GM18873 (cell line): ENCODE measurements at regions not wholly inside any gene's neighbourhood (a gene's known extent, or its start where the extent isn't known, plus 50 kb on each side); places are given as distances from the start of the nearest gene placed in this dataset.
"Not testable (repeated sequence)": the region's sequence is repeated elsewhere in the genome, so short reads cannot be mapped to it uniquely, and the experiment has no call there.

Source experiments
- ATAC-seq: cut with Tn5 transposase; IDR thresholded peaks from one replicate; pipeline ENCODE4 v1.9.1; 2021; ENCODE audit warnings: mild to moderate bottlenecking, moderate library complexity, moderate number of reproducible peaks; ENCODE audit not compliant: unreplicated experiment, low FRiP score

- no peak for ATAC-seq
Measured at GRCh38 chr3:148510561-148510960, 187.1 kb upstream of the AGTR1 start.

GRCh38 chr3:148512648-148513047 lies 185.1 kb upstream of the AGTR1 start:
- ATAC-seq: no peak

GRCh38 chr3:148513096-148513543 lies 184.6 kb upstream of the AGTR1 start:
- no peak for ATAC-seq

DNA sequence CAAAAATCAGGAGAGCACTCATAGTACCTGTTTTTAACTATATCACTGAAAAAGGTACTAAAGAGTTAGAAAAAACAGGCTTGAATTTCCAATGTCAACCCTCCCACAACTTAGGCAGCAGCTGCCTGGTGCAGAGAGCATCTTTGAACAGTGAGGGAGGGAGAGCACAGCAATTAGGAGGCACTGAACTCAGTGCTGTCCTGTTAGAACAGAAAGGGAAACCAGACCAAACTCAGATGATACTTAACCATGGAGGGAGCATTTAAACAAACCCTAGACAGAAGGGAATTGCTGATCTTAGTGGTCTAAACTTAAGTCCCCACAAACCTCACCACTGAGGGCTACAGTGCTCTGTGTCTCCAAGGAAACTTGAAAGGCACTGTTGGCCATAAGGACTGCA lies 179.2 kb upstream of the AGTR1 start:
- no peak for ATAC-seq

DNA sequence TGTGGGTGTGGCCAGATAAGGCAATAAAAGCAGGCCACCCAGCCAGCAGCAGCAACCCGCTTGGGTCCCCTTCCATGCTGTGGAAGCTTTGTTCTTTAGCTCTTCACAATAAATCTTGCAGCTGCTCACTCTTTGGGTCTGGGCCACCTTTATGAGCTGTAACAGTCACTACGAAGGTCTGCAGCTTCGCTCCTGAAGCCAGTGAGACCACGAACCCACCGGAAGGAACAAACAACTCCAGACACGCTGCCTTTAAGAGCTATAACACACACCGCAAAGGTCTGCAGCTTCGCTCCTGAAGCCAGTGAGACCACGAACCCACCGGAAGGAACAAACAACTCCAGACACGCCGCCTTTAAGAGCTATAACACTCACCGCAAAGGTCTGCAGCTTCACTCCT lies 172.1 kb upstream of the AGTR1 start:
- not testable (repeated sequence) for ATAC-seq

GRCh38 chr3:148528024-148528423 lies 169.7 kb upstream of the AGTR1 start:
- no peak for ATAC-seq

DNA sequence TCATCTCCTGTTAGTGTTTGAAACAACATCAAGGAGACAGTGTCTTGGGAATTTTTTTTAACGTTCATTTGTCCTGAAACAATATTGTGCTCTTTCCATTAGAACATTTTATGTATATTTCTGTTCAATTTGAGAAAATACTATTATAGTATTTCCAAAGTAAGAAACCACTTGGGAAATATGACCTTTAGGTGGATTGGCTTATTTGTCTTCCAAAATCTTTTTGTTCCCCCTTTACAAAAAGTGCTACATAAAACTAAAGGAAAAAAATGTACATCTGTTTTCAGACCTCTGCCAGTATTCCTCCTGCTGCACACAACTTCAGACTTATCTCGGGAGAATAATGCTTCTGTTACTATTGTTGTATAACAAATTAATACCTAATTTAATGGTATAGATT lies 165.9 kb upstream of the AGTR1 start:
- ATAC-seq: no peak

DNA sequence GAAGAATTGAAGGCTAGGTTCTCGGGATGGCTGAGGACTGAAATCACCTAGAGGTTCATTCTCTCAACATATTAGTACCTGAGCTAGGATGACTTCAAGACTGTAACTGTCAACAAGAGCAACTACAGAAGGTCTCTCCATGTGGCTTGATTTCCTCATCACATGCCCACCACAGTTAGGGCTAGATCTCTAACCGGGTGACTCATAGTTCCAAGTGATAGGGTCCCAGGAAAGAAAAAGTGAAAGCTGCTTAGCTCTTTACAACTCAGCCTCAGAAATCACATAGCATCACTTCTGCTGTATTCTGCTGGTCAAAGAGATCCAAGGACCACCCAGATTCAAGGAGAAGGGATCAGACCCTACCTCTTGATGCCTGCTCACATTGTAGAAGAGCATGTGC lies 165.4 kb upstream of the AGTR1 start:
- no peak for ATAC-seq

GRCh38 chr3:148532774-148533173 lies 164.9 kb upstream of the AGTR1 start:
- no peak for ATAC-seq

DNA sequence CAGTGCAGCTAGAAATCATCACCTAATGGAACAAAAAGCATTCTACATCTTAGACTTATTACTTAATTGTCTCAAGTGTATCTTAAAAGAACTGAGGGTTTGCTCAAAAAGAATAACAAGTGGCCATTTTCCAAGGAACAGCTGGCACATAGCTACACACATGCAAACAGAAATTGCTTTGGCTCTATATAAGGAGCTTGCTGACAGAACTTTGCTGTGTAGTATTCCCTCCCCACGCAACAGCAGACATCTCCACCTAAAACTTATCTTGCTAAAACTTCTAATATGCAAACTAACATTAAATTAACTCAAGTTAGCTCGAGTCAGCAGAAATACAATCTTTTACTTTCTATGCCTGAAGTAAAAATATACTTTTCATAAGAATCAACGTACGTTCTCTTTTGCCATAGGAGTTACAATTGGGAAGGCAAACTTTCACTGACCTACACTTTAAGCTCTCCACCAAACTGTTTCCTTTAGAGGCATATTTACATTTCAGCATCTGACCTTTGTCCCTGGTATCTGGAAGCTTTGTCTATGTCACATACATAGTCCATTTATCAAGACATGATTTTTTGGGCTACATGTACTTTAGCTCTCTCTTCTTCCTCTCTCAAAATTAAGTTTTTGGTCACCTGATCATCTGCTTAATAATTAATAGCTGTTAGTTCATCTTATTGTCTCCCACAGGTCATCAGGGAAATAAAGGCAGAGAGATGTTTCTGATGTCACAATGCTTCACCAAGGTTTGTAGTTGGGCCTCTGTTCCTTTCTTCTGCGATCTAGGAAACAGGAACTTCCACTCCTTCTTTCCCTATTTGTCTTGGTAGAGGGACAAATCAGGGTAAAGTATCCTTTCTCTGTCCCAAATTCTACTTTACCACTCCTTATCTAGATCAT lies 163.4 kb upstream of the AGTR1 start:
- no peak for ATAC-seq

DNA sequence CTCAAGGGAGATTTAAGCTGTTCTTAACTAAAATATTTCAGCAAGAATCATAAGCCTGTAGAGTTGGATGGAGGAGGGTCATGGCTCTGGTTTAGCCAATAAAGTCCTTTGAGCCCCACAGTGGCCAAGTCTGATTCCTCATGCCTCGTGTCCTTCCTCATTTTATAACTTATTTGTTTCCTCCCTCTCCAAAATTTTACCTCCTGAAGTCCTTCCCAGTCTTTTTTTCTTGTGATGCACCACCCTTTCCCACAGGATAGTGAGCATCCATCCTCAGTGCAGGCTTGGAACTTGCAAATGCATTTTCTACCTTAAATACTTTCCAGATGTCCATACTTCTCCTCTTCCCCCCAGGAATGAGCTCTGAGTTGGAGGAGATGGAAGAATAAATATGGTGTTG lies 162.7 kb upstream of the AGTR1 start:
- no peak for ATAC-seq

- no peak for ATAC-seq
Measured at GRCh38 chr3:148540266-148540665, 157.4 kb upstream of the AGTR1 start.

- ATAC-seq: no peak
Measured at GRCh38 chr3:148540851-148541250, 156.9 kb upstream of the AGTR1 start.

GRCh38 chr3:148546959-148547358 lies 150.7 kb upstream of the AGTR1 start:
- ATAC-seq: no peak

GRCh38 chr3:148551767-148552260 lies 145.9 kb upstream of the AGTR1 start:
- no peak for ATAC-seq

DNA sequence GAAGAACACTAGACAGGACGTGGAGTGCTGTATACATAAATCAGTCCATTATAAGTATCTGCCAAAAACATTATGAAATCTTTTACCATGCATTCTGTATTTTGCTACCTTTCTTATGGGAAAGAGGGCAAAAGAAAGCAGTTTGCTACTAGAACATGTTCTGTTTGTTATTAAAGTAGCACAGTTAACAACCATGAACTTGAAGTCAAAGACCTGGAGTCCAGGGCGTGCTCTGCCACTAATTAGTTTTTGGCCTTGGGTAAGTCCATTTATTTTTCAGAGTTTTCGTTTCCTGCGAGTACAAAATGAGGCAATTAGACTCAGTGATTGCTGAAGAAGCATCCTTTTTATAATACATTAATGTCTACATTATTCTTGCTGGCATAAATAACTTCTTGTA lies 143.3 kb upstream of the AGTR1 start:
- no peak for ATAC-seq

GRCh38 chr3:148556664-148557063 lies 141.0 kb upstream of the AGTR1 start:
- ATAC-seq: no peak

DNA sequence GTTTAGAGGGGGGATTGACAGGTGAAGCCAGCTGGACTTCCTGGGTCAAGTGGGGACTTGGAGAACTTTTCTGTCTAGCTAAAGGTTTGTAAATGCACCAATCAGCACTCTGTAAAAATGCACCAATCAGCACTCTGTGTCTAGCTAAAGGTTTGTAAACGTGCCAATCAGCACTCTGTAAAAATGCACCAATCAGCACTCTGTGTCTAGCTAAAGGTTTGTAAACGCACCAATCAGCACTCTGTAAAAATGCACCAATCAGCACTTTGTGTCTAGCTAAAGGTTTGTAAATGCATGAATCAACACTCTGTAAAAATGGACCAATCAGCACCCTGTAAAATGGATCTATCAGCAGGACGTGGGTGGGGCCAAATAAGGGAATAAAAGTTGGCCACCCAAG lies 120.1 kb upstream of the AGTR1 start:
- not testable (repeated sequence) for ATAC-seq

GRCh38 chr3:148582126-148582525 lies 115.6 kb upstream of the AGTR1 start:
- ATAC-seq: no peak

DNA sequence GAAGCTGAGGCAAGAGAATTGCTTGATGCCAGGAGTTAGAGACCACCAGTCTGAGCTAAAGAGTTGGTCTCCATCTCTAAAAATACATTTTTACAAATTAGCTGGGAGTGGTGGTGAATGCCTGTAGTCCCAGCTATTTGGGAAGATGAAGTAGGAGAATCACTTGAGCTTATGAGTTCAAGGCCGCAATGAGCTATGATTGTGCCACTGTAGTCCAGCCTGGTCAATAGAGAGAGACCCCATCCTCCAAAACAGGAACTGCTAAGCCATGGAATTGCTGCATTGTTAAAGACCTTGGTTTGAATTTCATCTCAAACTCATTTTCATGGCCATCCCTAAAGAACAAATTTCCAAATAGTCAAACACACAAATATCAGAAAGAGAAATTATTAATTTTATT lies 113.9 kb upstream of the AGTR1 start:
- no peak for ATAC-seq

DNA sequence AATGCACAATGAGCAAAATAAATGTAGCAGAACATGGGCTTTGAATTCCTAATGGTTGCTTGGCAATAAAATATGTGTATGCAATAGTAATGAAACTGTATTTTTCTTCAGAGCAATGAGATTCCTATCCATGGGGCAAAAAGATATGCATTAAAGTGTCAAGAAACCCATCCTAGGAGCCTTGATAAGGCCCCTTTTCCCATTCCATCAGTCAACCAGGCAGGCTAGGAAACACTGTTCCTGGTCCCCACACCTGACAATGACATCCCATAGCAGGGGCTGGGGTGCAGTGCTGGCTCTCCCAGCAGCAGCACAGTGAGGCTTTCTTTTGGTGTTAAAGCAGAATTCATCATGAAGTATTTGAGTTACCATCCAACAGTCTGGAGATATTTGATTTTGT lies 113.3 kb upstream of the AGTR1 start:
- ATAC-seq: no peak

DNA sequence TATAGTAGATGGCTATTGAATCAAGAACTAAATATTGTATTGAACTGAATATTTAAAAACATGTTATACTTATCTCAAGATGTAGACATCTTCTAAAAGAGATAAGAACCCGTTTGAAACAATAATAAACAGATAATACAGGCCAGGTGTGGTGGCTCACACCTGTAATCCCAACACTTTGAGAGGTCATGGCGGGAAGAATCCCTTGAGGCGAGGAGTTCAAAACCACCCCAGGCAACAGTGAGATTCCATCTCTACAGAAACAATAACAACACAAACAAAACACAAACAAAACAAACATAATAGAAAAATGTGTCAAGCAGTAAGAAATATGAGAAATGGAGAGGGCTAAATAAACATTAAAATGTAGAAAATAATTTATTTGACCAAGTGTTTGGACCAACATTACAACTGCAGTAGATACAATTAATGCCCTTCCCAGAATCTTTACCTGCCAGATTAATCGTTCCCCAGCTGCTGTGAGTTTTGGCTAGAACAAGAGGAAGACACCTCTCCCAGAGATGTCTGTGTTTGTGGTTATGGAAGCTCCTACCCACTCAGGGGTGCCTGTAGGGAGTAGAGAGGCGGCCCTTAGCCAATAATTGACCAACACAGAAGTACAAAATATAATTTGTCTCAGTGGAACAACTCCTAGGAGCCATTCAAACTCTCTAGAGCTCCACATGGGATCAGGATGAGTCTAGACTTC lies 111.9 kb upstream of the AGTR1 start:
- no peak for ATAC-seq
